GM18907 (cell line): ENCODE measurements at regions not wholly inside any gene's neighbourhood (a gene's known extent, or its start where the extent isn't known, plus 50 kb on each side); places are given as distances from the start of the nearest gene placed in this dataset.

Experiments used
- ATAC-seq: cut with Tn5 transposase; IDR thresholded peaks from one replicate; pipeline ENCODE4 v1.9.1; 2021; ENCODE audit warnings: mild to moderate bottlenecking, moderate library complexity; ENCODE audit not compliant: unreplicated experiment

- ATAC-seq, result no peak
These were observed 109.1 kb upstream of the MDFIC2 start for GRCh38 chr3:70421506-70421905.

- ATAC-seq, result no peak
These were observed 96.6 kb upstream of the MDFIC2 start for GRCh38 chr3:70409018-70409417.

- peak; percentile 79 for ATAC-seq
These were observed 87.8 kb upstream of the MDFIC2 start for GRCh38 chr3:70400194-70400593.

- ATAC-seq, result no peak
These were observed 81.6 kb upstream of the MDFIC2 start for GRCh38 chr3:70393881-70394612.

GRCh38 chr3:70392227-70392626 lies 79.8 kb upstream of the MDFIC2 start:
- no peak for ATAC-seq

- ATAC-seq, result no peak
These were observed 75.5 kb upstream of the MDFIC2 start for GRCh38 chr3:70387889-70388288.

GRCh38 chr3:70386846-70387245 lies 74.4 kb upstream of the MDFIC2 start:
- ATAC-seq, result no peak

- no peak for ATAC-seq
These were observed 73.6 kb upstream of the MDFIC2 start for GRCh38 chr3:70386043-70386442.

- peak; percentile 99 for ATAC-seq
These were observed 71.0 kb upstream of the MDFIC2 start for GRCh38 chr3:70383360-70383831.

GRCh38 chr3:70374179-70374578 lies 61.7 kb upstream of the MDFIC2 start:
- no peak for ATAC-seq
